ENCODE measurements at regions not wholly inside any gene's neighbourhood (a gene's known extent, or its start where the extent isn't known, plus 50 kb on each side); places are given as distances from the start of the nearest gene placed in this dataset.

GRCh38 chr3:74752290-74752689, 137.8 kb upstream of the CNTN3 start:
- no peak for TF ChIP-seq CTCF (IDR thresholded peaks at IDR 0.05 in 2 of 3, conservative IDR thresholded peaks at IDR 0.05 in 1 of 3; ENCODE audit: insufficient read depth in 2 of 3, low read depth in 1 of 3, low read length in 3 of 3)
- no peak for TF ChIP-seq SETDB1 (IDR thresholded peaks at IDR 0.05; ENCODE audit: low read length)
- TF ChIP-seq ZHX1 (conservative IDR thresholded peaks at IDR 0.05; ENCODE audit: low read length), result no peak

All from K562 (cell line).